ENCODE measurements at regions not wholly inside any gene's neighbourhood (a gene's known extent, or its start where the extent isn't known, plus 50 kb on each side); places are given as distances from the start of the nearest gene placed in this dataset.

GRCh38 chr5:120151825-120152224, 312.3 kb upstream of the PRR16 start:
- Histone ChIP-seq H3K4me2 (ENCODE audit: insufficient read depth, low read length) (no peak overlapping the region), H3K4me3 (ENCODE audit: low read depth in 1 of 2, low read length in 2 of 2) (no peak overlapping the region), H3K27me3 (ENCODE audit: insufficient read depth, low read length, poor library complexity) (no peaks in the 10 kb centered on the region), H3K9me3 (ENCODE audit: insufficient read depth, low read length, severe bottlenecking) (peaks cover 2% of the 10 kb centered on the region), H4K20me1 (ENCODE audit: insufficient read depth, low read length) (no peaks in the 10 kb centered on the region), H3K9ac (ENCODE audit: low read depth, low read length) (no peak overlapping the region), H3K4me1 (ENCODE audit: insufficient read depth, low read length) (no peaks in the 10 kb centered on the region), H3K27ac (ENCODE audit: low read length) (no peak overlapping the region), H2AFZ (ENCODE audit: low read depth, low read length) (no peak overlapping the region), H3K79me2 (ENCODE audit: insufficient read depth, low read length) (no peaks in the 10 kb centered on the region), H3K36me3 (ENCODE audit: insufficient read depth, low read length) (no peaks in the 10 kb centered on the region)
- ATAC-seq (ENCODE audit: insufficient read depth, low read depth), result no peak
- DNase-seq, result no peak
- no peak for TF ChIP-seq CTCF (IDR thresholded peaks at IDR 0.05; ENCODE audit: borderline replicate concordance, extremely low read depth, low read length, poor library complexity, severe bottlenecking)
- no peak for TF ChIP-seq EZH2 (IDR thresholded peaks at IDR 0.05; ENCODE audit: borderline replicate concordance, low read depth, low read length, severe bottlenecking)

GRCh38 chr5:120152472-120152871, 311.6 kb upstream of the PRR16 start:
- Histone ChIP-seq H4K20me1 (ENCODE audit: insufficient read depth, low read length) (no peaks in the 10 kb centered on the region), H3K4me3 (ENCODE audit: low read depth in 1 of 2, low read length in 2 of 2) (no peak overlapping the region), H3K4me1 (ENCODE audit: insufficient read depth, low read length) (no peaks in the 10 kb centered on the region), H2AFZ (ENCODE audit: low read depth, low read length) (no peak overlapping the region), H3K79me2 (ENCODE audit: insufficient read depth, low read length) (no peaks in the 10 kb centered on the region), H3K9ac (ENCODE audit: low read depth, low read length) (no peak overlapping the region), H3K9me3 (ENCODE audit: insufficient read depth, low read length, severe bottlenecking) (no peaks in the 10 kb centered on the region), H3K27me3 (ENCODE audit: insufficient read depth, low read length, poor library complexity) (no peaks in the 10 kb centered on the region), H3K36me3 (ENCODE audit: insufficient read depth, low read length) (no peaks in the 10 kb centered on the region), H3K27ac (ENCODE audit: low read length) (no peak overlapping the region), H3K4me2 (ENCODE audit: insufficient read depth, low read length) (no peak overlapping the region)
- no peak for DNase-seq
- TF ChIP-seq EZH2 (IDR thresholded peaks at IDR 0.05; ENCODE audit: borderline replicate concordance, low read depth, low read length, severe bottlenecking) (no peak), CTCF (IDR thresholded peaks at IDR 0.05; ENCODE audit: borderline replicate concordance, extremely low read depth, low read length, poor library complexity, severe bottlenecking) (no peak)
- ATAC-seq (ENCODE audit: insufficient read depth, low read depth), result no peak

GRCh38 chr5:120152931-120153330, 311.2 kb upstream of the PRR16 start:
- Histone ChIP-seq H3K36me3 (ENCODE audit: insufficient read depth, low read length) (no peaks in the 10 kb centered on the region), H3K4me3 (ENCODE audit: low read depth in 1 of 2, low read length in 2 of 2) (no peak overlapping the region), H3K9me3 (ENCODE audit: insufficient read depth, low read length, severe bottlenecking) (no peaks in the 10 kb centered on the region), H3K4me1 (ENCODE audit: insufficient read depth, low read length) (no peaks in the 10 kb centered on the region), H3K27me3 (ENCODE audit: insufficient read depth, low read length, poor library complexity) (no peaks in the 10 kb centered on the region), H3K4me2 (ENCODE audit: insufficient read depth, low read length) (no peak overlapping the region), H4K20me1 (ENCODE audit: insufficient read depth, low read length) (no peaks in the 10 kb centered on the region), H3K27ac (ENCODE audit: low read length) (no peak overlapping the region), H3K9ac (ENCODE audit: low read depth, low read length) (no peak overlapping the region), H3K79me2 (ENCODE audit: insufficient read depth, low read length) (no peaks in the 10 kb centered on the region), H2AFZ (ENCODE audit: low read depth, low read length) (no peak overlapping the region)
- TF ChIP-seq EZH2 (IDR thresholded peaks at IDR 0.05; ENCODE audit: borderline replicate concordance, low read depth, low read length, severe bottlenecking), result no peak
- TF ChIP-seq CTCF (IDR thresholded peaks at IDR 0.05; ENCODE audit: borderline replicate concordance, extremely low read depth, low read length, poor library complexity, severe bottlenecking), result no peak
- ATAC-seq (ENCODE audit: insufficient read depth, low read depth), result no peak
- DNase-seq, result no peak

- Histone ChIP-seq H3K36me3 (ENCODE audit: insufficient read depth, low read length) (no peaks in the 10 kb centered on the region), H3K4me3 (ENCODE audit: low read depth in 1 of 2, low read length in 2 of 2) (no peak overlapping the region), H3K4me1 (ENCODE audit: insufficient read depth, low read length) (no peaks in the 10 kb centered on the region), H3K79me2 (ENCODE audit: insufficient read depth, low read length) (no peaks in the 10 kb centered on the region), H4K20me1 (ENCODE audit: insufficient read depth, low read length) (no peaks in the 10 kb centered on the region), H3K4me2 (ENCODE audit: insufficient read depth, low read length) (no peak overlapping the region), H2AFZ (ENCODE audit: low read depth, low read length) (no peak overlapping the region), H3K27me3 (ENCODE audit: insufficient read depth, low read length, poor library complexity) (no peaks in the 10 kb centered on the region), H3K9ac (ENCODE audit: low read depth, low read length) (no peak overlapping the region), H3K9me3 (ENCODE audit: insufficient read depth, low read length, severe bottlenecking) (no peaks in the 10 kb centered on the region), H3K27ac (ENCODE audit: low read length) (no peak overlapping the region)
- DNase-seq, result no peak
- ATAC-seq (ENCODE audit: insufficient read depth, low read depth), result no peak
- no peak for TF ChIP-seq CTCF (IDR thresholded peaks at IDR 0.05; ENCODE audit: borderline replicate concordance, extremely low read depth, low read length, poor library complexity, severe bottlenecking)
Measured at GRCh38 chr5:120153551-120153950, 310.5 kb upstream of the PRR16 start.
